GM12878 (cell line): ENCODE measurements at regions not wholly inside any gene's neighbourhood (a gene's known extent, or its start where the extent isn't known, plus 50 kb on each side); places are given as distances from the start of the nearest gene placed in this dataset.

Experiments
- ATAC-seq: fragments of 200-7000 bp; cut with Tn5 transposase; 3 replicates; pipeline ENCODE4 v1.9.1; 2020; ENCODE audit warnings: mild to moderate bottlenecking, moderate library complexity
- BruUV-seq: library from RNA; stranded (reverse); fragments of 400-500 nt; replicated peaks from 2 replicates; lab custom pipeline; 2021; lab: Mats Ljungman, UMichigan
- CTCF ChIA-PET: fragments of 300-600 bp; sonication (Branson Sonifier 250); formaldehyde crosslinking; extraction: SDS; loops from one replicate; lab custom pipeline; 2021; ENCODE audit warnings: inconsistent platforms; lab: Yijun Ruan, JAX
- POLR2A ChIA-PET: fragments of 350-600 bp; formaldehyde crosslinking; extraction: SDS; loops from one replicate; lab custom pipeline; 2021; ENCODE audit warnings: inconsistent platforms; lab: Charles Lee
- RAD21 ChIA-PET: fragments of 300-600 bp; sonication (Branson Sonifier 250); formaldehyde crosslinking; loops from one replicate; lab custom pipeline; 2023; ENCODE audit warnings: antibody characterized with exemption; ENCODE audit not compliant: unreplicated experiment; lab: Charles Lee
- SMC1A ChIA-PET: fragments of 300-600 bp; sonication (Branson Sonifier 250); formaldehyde crosslinking; loops from one replicate; lab custom pipeline; 2023; ENCODE audit not compliant: unreplicated experiment, uncharacterized antibody; lab: Charles Lee
- DNase-seq: peaks from one replicate; pipeline ENCODE4 v3.0.0-alpha.2; 2011; ENCODE audit warnings: low read depth, low spot score
- FAIRE-seq: peaks from 3 replicates; lab custom pipeline; 2011; peaks lifted over from hg19 to GRCh38; lab: Jason Lieb, UNC
- H2AFZ ChIP-seq: 2 replicates; pipeline ENCODE4 v1.6.0; 2011; ENCODE audit warnings: low read depth, low read length, control low read depth; ENCODE audit not compliant: control insufficient read depth
- H3K27ac ChIP-seq: 2 replicates; pipeline ENCODE4 v1.5.1; 2011; ENCODE audit warnings: control low read depth; ENCODE audit not compliant: control insufficient read depth, insufficient read depth
- H3K27me3 ChIP-seq, 2 experiments: replicated peaks in 1 of 2; 2 replicates each; pipeline versions ENCODE4 v1.6.0 to v1.6.1; 2011; ENCODE audit warnings: low read length in 1 of 2; ENCODE audit not compliant: control insufficient read depth in 2 of 2, insufficient read depth in 2 of 2
- H3K36me3 ChIP-seq, 2 experiments: 2 replicates each; pipeline ENCODE4 v1.5.1; 2011; ENCODE audit warnings: low read length in 1 of 2; ENCODE audit not compliant: control insufficient read depth in 2 of 2, insufficient read depth in 2 of 2
- H3K4me1 ChIP-seq: 2 replicates; pipeline ENCODE4 v1.6.1; 2011; ENCODE audit warnings: mild to moderate bottlenecking, low read length, moderate library complexity, mixed read lengths; ENCODE audit not compliant: control insufficient read depth, insufficient read depth
- H3K4me2 ChIP-seq: 2 replicates; pipeline ENCODE4 v1.6.0; 2011; ENCODE audit warnings: control low read depth; ENCODE audit not compliant: control insufficient read depth, insufficient read depth
- H3K4me3 ChIP-seq: fragments of 200-600 bp; sonication (generic); 2 replicates; pipeline ENCODE4 v1.5.1; 2016
- H3K79me2 ChIP-seq: 2 replicates; pipeline ENCODE4 v1.6.0; 2011; ENCODE audit warnings: low read length; ENCODE audit not compliant: control insufficient read depth, insufficient read depth
- H3K9ac ChIP-seq: 2 replicates; pipeline ENCODE4 v1.8.0; 2011; ENCODE audit warnings: low read length, control low read depth, mixed read lengths; ENCODE audit not compliant: control insufficient read depth, insufficient read depth
- H3K9me3 ChIP-seq: replicated peaks from 3 replicates; pipeline ENCODE4 v1.5.1; 2011; ENCODE audit warnings: mild to moderate bottlenecking, low read length; ENCODE audit not compliant: control insufficient read depth, insufficient read depth
- H4K20me1 ChIP-seq: 2 replicates; pipeline ENCODE4 v1.6.0; 2011; ENCODE audit not compliant: control insufficient read depth, insufficient read depth
- BCL11A ChIP-seq: IDR thresholded peaks from 2 replicates; pipeline ENCODE4 v1.6.1; 2011; ENCODE audit warnings: low read depth, low read length
- CBFB ChIP-seq: IDR thresholded peaks from 2 replicates; pipeline ENCODE4 v1.6.1; 2016; ENCODE audit warnings: antibody characterized with exemption, low read depth
- CBX5 ChIP-seq: sonication (generic); IDR thresholded peaks from 2 replicates; pipeline ENCODE4 v1.6.1; 2016; ENCODE audit warnings: low read depth, moderate library complexity, mild to moderate bottlenecking, inconsistent platforms
- CEBPB ChIP-seq, 2 experiments: fragments of 150-350 bp in 1 of 2; IDR thresholded peaks; 2 replicates each; pipeline ENCODE4 v1.6.1; 2012 to 2014; ENCODE audit warnings: low read depth in 2 of 2, low read length in 2 of 2, borderline replicate concordance in 1 of 2, inconsistent platforms in 1 of 2
- EED ChIP-seq: sonication (generic); IDR thresholded peaks from 2 replicates; pipeline ENCODE4 v1.6.1; 2016; ENCODE audit warnings: antibody characterized with exemption, low read depth
- ETV6 ChIP-seq, 2 experiments: fragments of 450-650 bp in 1 of 2; IDR thresholded peaks in 1 of 2; conservative IDR thresholded peaks in 1 of 2; 2 replicates each; pipeline ENCODE4 v1.6.1; 2014; ENCODE audit warnings: antibody characterized with exemption in 1 of 2, borderline replicate concordance in 1 of 2, low read depth in 1 of 2, mild to moderate bottlenecking in 1 of 2, moderate library complexity in 1 of 2
- EZH2 ChIP-seq: IDR thresholded peaks from 2 replicates; pipeline ENCODE4 v1.6.1; 2012; ENCODE audit warnings: low read depth, mild to moderate bottlenecking, control low read depth, inconsistent platforms, low read length, borderline replicate concordance; ENCODE audit not compliant: control insufficient read depth
- FOS ChIP-seq: IDR thresholded peaks from 3 replicates; pipeline ENCODE4 v1.6.1; 2011; ENCODE audit warnings: borderline replicate concordance; ENCODE audit not compliant: insufficient read length; ENCODE audit errors: extremely low read depth
- IRF3 ChIP-seq: fragments of 450-650 bp; IDR thresholded peaks from 2 replicates; pipeline ENCODE4 v1.6.1; 2014; ENCODE audit warnings: mild to moderate bottlenecking
- KAT2A ChIP-seq: conservative IDR thresholded peaks from 2 replicates; pipeline ENCODE4 v1.6.1; 2011; ENCODE audit warnings: low read depth, low read length; ENCODE audit not compliant: control insufficient read depth
- MEF2A ChIP-seq: IDR thresholded peaks from 2 replicates; pipeline ENCODE4 v1.6.1; 2011; ENCODE audit warnings: low read depth, mild to moderate bottlenecking, low read length, moderate library complexity; ENCODE audit not compliant: insufficient read depth
- PKNOX1 ChIP-seq: fragments of 450-650 bp; IDR thresholded peaks from 2 replicates; pipeline ENCODE4 v1.6.1; 2016; ENCODE audit warnings: mild to moderate bottlenecking
- RB1 ChIP-seq: fragments of 450-650 bp; formaldehyde crosslinking; IDR thresholded peaks from 2 replicates; pipeline ENCODE4 v1.6.1; 2017; ENCODE audit warnings: mild to moderate bottlenecking, borderline replicate concordance
- RFX5 ChIP-seq: IDR thresholded peaks from 2 replicates; pipeline ENCODE4 v1.6.1; 2011; ENCODE audit warnings: low read depth, low read length, improper control_type of control experiment
- SIN3A ChIP-seq: IDR thresholded peaks from 2 replicates; pipeline ENCODE4 v1.6.1; 2012; ENCODE audit warnings: low read depth, low read length, improper control_type of control experiment
- ZNF274 ChIP-seq: IDR thresholded peaks from one replicate; pipeline ENCODE4 v1.8.0; 2011; ENCODE audit not compliant: insufficient read length, insufficient read depth
- WGBS: methylation state at CpG from one replicate; pipeline ENCODE4 v1.1.6; 2016; ENCODE audit warnings: low lambda C conversion rate; ENCODE audit not compliant: insufficient replicate concordance, insufficient coverage; ENCODE audit errors: missing lambda C conversion rate; 5-methylcytosine and 5-hydroxymethylcytosine counted together
- in situ Hi-C: fragments of 300-500 bp; cut with MboI; formaldehyde crosslinking; loops from 9 replicates; pipeline ENCODE4 v1.14.3; 2018; ENCODE audit warnings: mixed read lengths
- intact Hi-C: fragments of 100-400 bp; cut with micrococcal nuclease; formaldehyde crosslinking; loops from one replicate; pipeline ENCODE4 v1.14.2; 2022; ENCODE audit not compliant: unreplicated experiment
- TF ChIP-seq, protein P1 (sequence below): IDR thresholded peaks from 2 replicates; pipeline ENCODE4 v1.6.1; 2011; ENCODE audit warnings: borderline replicate concordance, low read depth, mild to moderate bottlenecking, moderate library complexity, mixed read lengths, low read length; ENCODE audit not compliant: insufficient read depth; ENCODE audit errors: extremely low read length
- TF ChIP-seq, protein P2 (sequence below): fragments of 450-650 bp; IDR thresholded peaks from 2 replicates; pipeline ENCODE4 v1.6.1; 2017; ENCODE audit warnings: borderline replicate concordance
- TF ChIP-seq, protein P3 (sequence below): fragments of 150-350 bp; IDR thresholded peaks from 2 replicates; pipeline ENCODE4 v1.6.1; 2014; ENCODE audit warnings: mild to moderate bottlenecking, low read depth, low read length

DNA sequence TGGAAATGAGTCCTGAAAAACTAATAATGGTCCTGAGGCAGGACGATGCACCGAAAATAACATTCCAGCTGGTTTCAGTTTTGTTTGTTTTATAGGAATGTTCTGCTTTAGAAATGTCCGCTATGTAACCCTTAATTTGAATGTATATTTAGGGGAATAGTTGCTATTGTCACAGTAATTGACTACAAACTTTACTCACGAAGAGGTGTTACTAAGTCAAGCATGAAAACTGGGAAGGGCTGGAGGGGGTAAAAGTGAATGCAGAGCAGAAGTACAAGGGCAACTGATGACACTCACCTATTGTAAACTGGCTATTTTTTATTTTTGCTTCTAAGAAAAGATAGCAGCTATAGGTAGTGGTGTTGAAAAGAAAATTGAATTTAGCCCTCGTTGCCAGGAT lies 230.7 kb upstream of the SYT10 start:
- H3K4me3 ChIP-seq: no peak overlapping the region
- 7% methylated on average over 5 of the region's 5 CpGs for WGBS
- FAIRE-seq (no peak), DNase-seq (no peak), ATAC-seq (no peak)
- ChIA-PET RAD21 (no interaction called here), SMC1A (no interaction called here), POLR2A (no interaction called here), CTCF (no interaction called here)
- H3K36me3 ChIP-seq: no peaks in the 10 kb centered on the region
- in situ Hi-C loops: no loop called here
- H4K20me1 ChIP-seq: no peaks in the 10 kb centered on the region
- H3K27me3 ChIP-seq: no peaks in the 10 kb centered on the region
- H3K9me3 ChIP-seq: no peaks in the 10 kb centered on the region
- no peaks in the 10 kb centered on the region for H3K4me1 ChIP-seq
- intact Hi-C loops: no loop called here
- H3K79me2 ChIP-seq: no peaks in the 10 kb centered on the region
- H3K9ac ChIP-seq: no peak overlapping the region
- H2AFZ ChIP-seq: no peak overlapping the region
- BruUV-seq: no TSS peak
- no peak overlapping the region for H3K4me2 ChIP-seq
- no peak overlapping the region for H3K27ac ChIP-seq
- TF ChIP-seq, protein P1, sequence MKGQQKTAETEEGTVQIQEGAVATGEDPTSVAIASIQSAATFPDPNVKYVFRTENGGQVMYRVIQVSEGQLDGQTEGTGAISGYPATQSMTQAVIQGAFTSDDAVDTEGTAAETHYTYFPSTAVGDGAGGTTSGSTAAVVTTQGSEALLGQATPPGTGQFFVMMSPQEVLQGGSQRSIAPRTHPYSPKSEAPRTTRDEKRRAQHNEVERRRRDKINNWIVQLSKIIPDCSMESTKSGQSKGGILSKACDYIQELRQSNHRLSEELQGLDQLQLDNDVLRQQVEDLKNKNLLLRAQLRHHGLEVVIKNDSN: no peak
- TF ChIP-seq RFX5 (no peak), PKNOX1 (no peak), RB1 (no peak), IRF3 (no peak), EZH2 (no peak), CBFB (no peak), EED (no peak), ETV6 (conservative IDR thresholded peaks at IDR 0.05 in 1 of 2, IDR thresholded peaks at IDR 0.05 in 1 of 2; ENCODE audit: borderline replicate concordance in 1 of 2, low read depth in 1 of 2) (no peak), CEBPB (IDR thresholded peaks at IDR 0.05; ENCODE audit: borderline replicate concordance in 1 of 2, low read depth in 2 of 2, low read length in 2 of 2) (no peak), FOS (no peak), MEF2A (no peak), ZNF274 (no peak), SIN3A (no peak), BCL11A (no peak), CBX5 (no peak), KAT2A (no peak)
- TF ChIP-seq, protein P2, sequence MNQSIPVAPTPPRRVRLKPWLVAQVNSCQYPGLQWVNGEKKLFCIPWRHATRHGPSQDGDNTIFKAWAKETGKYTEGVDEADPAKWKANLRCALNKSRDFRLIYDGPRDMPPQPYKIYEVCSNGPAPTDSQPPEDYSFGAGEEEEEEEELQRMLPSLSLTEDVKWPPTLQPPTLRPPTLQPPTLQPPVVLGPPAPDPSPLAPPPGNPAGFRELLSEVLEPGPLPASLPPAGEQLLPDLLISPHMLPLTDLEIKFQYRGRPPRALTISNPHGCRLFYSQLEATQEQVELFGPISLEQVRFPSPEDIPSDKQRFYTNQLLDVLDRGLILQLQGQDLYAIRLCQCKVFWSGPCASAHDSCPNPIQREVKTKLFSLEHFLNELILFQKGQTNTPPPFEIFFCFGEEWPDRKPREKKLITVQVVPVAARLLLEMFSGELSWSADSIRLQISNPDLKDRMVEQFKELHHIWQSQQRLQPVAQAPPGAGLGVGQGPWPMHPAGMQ: no peak
- TF ChIP-seq, protein P3, sequence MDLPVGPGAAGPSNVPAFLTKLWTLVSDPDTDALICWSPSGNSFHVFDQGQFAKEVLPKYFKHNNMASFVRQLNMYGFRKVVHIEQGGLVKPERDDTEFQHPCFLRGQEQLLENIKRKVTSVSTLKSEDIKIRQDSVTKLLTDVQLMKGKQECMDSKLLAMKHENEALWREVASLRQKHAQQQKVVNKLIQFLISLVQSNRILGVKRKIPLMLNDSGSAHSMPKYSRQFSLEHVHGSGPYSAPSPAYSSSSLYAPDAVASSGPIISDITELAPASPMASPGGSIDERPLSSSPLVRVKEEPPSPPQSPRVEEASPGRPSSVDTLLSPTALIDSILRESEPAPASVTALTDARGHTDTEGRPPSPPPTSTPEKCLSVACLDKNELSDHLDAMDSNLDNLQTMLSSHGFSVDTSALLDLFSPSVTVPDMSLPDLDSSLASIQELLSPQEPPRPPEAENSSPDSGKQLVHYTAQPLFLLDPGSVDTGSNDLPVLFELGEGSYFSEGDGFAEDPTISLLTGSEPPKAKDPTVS: no peak
